HCT116 (cell line): ENCODE measurements at regions not wholly inside any gene's neighbourhood (a gene's known extent, or its start where the extent isn't known, plus 50 kb on each side); places are given as distances from the start of the nearest gene placed in this dataset.
"Not testable (repeated sequence)": the region's sequence is repeated elsewhere in the genome, so short reads cannot be mapped to it uniquely, and the experiment has no call there.

Source experiments
- CBX3 ChIP-seq: IDR thresholded peaks from 2 replicates; pipeline ENCODE4 v1.6.1; 2012; ENCODE audit warnings: low read depth
- CTCF ChIP-seq, 3 experiments: fragments of 200-600 bp in 1 of 3; sonication (generic) in 1 of 3; IDR thresholded peaks in 2 of 3; conservative IDR thresholded peaks in 1 of 3; 2 replicates each; pipeline ENCODE4 v1.5.1; 2012 to 2017; ENCODE audit warnings: low read depth in 2 of 3, low read length in 2 of 3, antibody characterized with exemption in 1 of 3, borderline replicate concordance in 1 of 3, control low read depth in 1 of 3, mild to moderate bottlenecking in 1 of 3, mixed read lengths in 1 of 3, mixed run types in 1 of 3, moderate library complexity in 1 of 3; ENCODE audit not compliant: insufficient read depth in 1 of 3
- EZH2 ChIP-seq: fragments of 200-600 bp; sonication (generic); IDR thresholded peaks from 2 replicates; pipeline ENCODE4 v1.6.1; 2017; ENCODE audit warnings: antibody characterized with exemption, mixed run types
- EZH2phosphoT487 ChIP-seq: fragments of 200-600 bp; IDR thresholded peaks from 2 replicates; pipeline ENCODE4 v1.6.1; 2018; ENCODE audit warnings: antibody characterized with exemption, borderline replicate concordance
- FOSL1 ChIP-seq: IDR thresholded peaks from 2 replicates; pipeline ENCODE4 v1.6.1; 2012; ENCODE audit warnings: low read depth
- JUND ChIP-seq: IDR thresholded peaks from 2 replicates; pipeline ENCODE4 v1.6.1; 2012
- POLR2A ChIP-seq: IDR thresholded peaks from 2 replicates; pipeline ENCODE4 v1.7.0; 2011; ENCODE audit warnings: borderline replicate concordance; ENCODE audit not compliant: insufficient read depth, insufficient read length; ENCODE audit errors: extremely low read depth
- POLR2AphosphoS5 ChIP-seq: IDR thresholded peaks from 2 replicates; pipeline ENCODE4 v1.6.1; 2011; ENCODE audit warnings: mild to moderate bottlenecking, low read depth, low read length, moderate library complexity
- SIN3A ChIP-seq: IDR thresholded peaks from 2 replicates; pipeline ENCODE4 v1.6.1; 2012; ENCODE audit warnings: low read depth
- YY1 ChIP-seq: IDR thresholded peaks from 2 replicates; pipeline ENCODE4 v1.6.1; 2011; ENCODE audit warnings: low read length, low read depth, moderate library complexity, mild to moderate bottlenecking; ENCODE audit not compliant: insufficient replicate concordance; ENCODE audit errors: extremely low read depth
- ZNF274 ChIP-seq: fragments of 200-500 bp; sonication (Bioruptor generic); IDR thresholded peaks from 2 replicates; pipeline ENCODE4 v1.6.1; 2014; ENCODE audit warnings: mild to moderate bottlenecking, low read depth, low read length, inconsistent platforms

- TF ChIP-seq SIN3A, POLR2A, ZNF274, EZH2, EZH2phosphoT487, POLR2AphosphoS5, JUND, YY1, CBX3, FOSL1: not testable (repeated sequence)
- peak; percentile 45 to 55 (median 46) for TF ChIP-seq CTCF (IDR thresholded peaks at IDR 0.05 in 2 of 3, conservative IDR thresholded peaks at IDR 0.05 in 1 of 3; ENCODE audit: borderline replicate concordance in 1 of 3, insufficient read depth in 1 of 3, low read depth in 2 of 3, low read length in 2 of 3)
Observed at GRCh38 chr4:9695994-9696393, 85.4 kb upstream of the DRD5 start.
